NOMO-1 treated with dmso at 0.1 percent for 144 hours (cell line): ENCODE measurements at regions not wholly inside any gene's neighbourhood (a gene's known extent, or its start where the extent isn't known, plus 50 kb on each side); places are given as distances from the start of the nearest gene placed in this dataset.
"Not testable (repeated sequence)": the region's sequence is repeated elsewhere in the genome, so short reads cannot be mapped to it uniquely, and the experiment has no call there.

Experiments used
- DNase-seq: peaks from one replicate; lab custom pipeline; 2025; ENCODE audit not compliant: unreplicated experiment; lab: John Stamatoyannopoulos, UW

DNA sequence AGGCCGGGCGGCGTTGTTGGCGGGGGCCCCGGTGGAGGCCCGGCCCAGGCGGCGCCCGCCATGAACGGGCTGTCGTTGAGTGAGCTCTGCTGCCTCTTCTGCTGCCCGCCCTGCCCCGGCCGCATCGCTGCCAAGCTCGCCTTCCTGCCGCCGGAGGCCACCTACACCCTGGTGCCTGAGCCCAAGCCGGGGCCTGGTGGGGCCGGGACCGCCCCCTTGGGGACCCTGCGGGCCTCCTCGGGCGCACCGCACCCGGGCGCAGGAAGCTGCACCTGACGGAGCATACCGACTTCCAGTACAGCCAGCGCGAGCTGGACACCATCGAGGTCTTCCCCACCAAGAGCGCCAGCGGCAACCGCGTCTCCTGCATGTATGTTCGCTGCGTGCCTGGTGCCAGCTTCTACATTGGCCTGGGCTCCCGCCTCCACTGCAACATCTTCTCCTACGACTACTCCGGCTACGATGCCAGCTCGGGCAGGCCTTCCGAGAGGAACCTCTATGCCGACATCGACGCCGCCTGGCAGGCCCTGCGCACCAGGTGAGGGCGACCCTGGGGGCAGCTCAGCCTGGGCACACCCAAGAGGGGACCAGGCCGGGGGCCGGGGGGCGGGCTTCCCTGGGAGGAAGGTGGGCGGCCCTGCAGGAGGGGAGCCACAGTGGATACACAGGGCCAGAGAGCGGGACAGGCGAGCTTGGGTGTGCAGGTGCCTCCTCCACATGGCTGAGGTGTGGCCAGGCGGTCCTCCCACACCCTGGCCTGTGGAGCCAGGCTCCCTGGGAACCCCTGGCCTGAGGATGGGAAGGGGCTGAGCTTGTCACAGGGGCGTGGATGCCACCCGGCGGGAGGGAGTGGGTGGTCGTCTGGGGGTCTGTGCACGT, 201.6 kb downstream of the USP22 start:
- not testable (repeated sequence) for DNase-seq

DNA sequence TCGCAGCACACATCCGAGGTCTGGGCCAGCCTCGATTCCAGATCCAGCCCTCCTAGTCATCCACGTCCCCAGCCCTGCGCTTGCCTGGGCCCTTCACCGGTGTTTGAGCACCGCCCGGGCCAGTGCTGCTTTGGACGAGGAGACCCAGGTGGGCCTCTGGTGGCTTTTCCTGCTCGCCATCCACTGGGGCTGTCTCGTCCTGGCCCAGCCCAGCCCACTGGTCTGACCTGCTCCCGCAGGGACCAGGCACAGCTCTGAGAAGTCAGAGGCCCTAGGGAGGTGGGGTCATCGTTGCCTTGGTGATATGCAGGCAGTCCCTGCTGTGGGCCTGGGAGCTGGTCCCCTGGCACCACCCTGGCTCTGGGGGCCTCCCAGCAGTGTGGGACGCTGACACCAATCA, 200.8 kb downstream of the USP22 start:
- DNase-seq = peak; percentile 61

GRCh38 chr17:20843261-20843660, 199.6 kb downstream of the USP22 start:
- DNase-seq = not testable (repeated sequence)

DNA sequence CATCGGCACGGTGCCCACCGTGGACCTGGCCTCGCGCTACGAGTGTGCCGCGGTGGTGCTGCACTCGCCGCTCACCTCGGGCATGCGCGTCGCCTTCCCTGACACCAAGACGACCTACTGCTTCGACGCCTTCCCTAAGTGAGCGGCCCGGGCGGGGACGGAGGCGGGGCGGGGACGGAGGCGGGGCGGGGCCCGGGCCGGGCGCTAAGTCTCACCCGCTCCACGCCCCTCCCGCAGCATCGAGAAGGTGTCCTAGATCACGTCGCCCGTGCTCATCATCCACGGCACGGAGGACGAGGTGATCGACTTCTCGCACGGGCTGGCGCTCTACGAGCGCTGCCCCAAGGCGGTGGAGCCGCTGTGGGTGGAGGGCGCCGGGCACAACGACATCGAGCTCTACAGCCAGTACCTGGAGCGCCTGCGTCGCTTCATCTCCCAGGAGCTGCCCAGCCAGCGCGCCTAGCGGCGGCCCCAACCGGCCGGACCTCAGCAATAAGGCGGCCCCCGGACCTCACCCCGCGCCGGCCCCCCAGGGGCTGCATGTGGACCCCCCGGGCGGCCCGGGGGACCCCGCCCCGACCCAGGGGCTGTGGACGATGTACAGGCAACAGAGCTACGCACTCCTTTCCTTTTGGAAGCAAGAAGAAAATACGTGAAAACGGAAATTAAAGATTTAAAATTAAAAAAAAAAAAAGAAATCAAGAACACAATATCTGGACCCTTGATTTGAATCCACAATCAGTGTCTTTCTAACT, 198.8 kb downstream of the USP22 start:
- peak; percentile 84 for DNase-seq

- not testable (repeated sequence) for DNase-seq
These were observed 193.9 kb downstream of the USP22 start for GRCh38 chr17:20848869-20849443.

DNA sequence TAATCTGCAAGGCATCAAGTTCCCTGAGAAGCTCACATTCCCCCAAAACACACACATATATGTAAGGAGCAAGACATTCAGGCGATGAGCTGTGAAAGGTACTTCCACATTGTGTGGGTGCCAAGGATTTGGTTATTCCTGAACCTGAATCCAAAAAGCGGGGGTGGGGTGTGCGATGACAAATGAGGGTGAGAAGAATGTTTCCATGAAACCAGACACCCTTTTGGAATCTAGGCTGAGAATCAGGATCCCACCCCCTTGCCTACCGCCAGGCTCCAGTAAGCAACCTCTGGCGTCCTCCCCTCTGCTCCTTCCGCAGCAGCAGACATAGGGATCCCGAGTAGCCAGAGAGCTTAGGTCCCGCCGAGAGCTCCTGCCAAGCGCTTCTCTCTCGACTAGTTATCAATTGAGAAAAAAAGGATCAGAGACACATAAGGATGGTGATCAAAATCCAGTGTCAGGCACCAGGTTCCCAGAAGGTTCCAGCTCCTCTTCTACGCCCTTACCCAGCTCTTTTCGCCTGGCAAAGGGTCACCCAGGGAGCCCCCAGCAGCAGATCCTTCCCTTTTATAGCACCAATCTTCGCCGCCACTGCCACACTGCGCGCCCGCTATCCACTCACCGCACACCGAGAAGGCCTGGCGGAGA, 191.1 kb downstream of the USP22 start:
- not testable (repeated sequence) for DNase-seq

DNA sequence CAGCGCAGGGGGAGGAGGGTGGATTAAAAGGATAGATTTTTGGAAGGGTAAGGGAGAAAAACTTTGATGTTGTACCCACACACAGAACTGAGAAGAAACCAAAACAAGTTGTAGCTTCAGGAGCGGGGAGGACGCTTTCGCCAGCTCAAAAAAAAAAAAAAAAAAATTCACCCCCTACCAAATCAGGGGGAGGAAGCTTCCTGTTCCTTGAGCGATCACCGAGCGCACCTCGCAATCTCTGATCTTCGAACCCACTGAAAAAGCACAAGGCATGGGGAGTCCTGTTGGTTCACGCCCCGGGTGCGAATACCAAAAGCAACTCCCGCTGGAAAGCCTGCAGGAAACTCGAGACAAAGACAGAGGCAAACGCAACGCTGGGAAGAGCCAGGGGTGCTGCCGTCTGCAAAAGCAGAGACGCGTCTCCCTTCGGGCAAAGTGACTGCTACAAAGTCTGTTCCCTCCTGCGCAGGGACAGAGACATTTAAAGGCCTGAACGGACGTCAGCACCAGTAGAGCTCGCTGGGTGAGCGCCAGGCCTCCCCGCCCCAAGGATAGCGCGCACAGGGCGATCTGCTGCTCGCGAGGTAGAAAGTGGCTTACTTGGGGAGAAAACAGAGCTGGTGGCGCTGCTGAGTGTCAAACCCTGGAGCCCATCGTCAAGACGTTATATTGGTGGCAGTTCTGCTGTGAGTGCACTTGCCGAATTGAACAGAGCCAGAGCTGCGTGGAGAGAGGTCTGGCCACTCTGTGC, 190.4 kb downstream of the USP22 start:
- peak; percentile 77 for DNase-seq

- no peak for DNase-seq
These were observed 189.8 kb downstream of the USP22 start for GRCh38 chr17:20852990-20853370.

- DNase-seq = not testable (repeated sequence)
These were observed 186.8 kb downstream of the USP22 start for GRCh38 chr17:20855910-20856470.

DNA sequence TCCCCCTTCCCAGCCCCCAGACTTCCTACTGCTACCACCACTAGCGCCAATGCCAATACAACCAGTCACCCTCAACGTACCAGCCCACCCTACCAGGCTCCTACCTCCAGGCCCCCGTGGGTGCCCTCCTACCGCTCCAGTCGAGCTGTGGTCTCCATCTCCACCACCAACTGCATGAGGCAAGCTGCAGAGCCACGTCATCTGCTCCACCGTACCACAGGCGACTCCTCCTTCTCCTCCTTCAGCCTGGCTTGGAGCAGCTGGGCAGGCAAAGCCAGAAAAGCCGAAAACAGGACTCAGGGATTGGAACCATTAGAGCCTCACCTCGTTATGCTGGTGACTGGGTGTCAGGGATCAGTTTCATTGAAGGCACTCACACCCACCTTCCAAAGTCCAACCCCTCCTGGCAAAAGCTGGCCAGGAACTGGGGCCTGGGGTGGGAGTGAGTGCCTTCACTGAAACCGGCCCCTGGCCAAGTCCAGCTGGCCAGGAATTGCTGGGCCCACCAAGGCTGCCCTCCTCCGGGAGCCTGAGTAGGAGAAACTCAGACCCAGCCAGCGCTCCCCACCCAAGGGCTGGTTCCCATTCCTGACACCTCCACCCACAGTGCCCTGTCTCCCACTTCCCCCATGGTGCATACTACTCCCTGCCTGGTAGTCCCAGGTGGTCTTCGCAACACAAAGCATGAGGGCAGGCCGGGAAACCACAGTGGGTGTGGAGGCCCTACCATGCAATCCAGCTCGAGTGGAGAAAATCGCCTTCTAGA, 176.2 kb downstream of the USP22 start:
- not testable (repeated sequence) for DNase-seq

GRCh38 chr17:20867436-20867937, 175.3 kb downstream of the USP22 start:
- DNase-seq = not testable (repeated sequence)

- not testable (repeated sequence) for DNase-seq
These were observed 174.7 kb downstream of the USP22 start for GRCh38 chr17:20867938-20868661.

DNA sequence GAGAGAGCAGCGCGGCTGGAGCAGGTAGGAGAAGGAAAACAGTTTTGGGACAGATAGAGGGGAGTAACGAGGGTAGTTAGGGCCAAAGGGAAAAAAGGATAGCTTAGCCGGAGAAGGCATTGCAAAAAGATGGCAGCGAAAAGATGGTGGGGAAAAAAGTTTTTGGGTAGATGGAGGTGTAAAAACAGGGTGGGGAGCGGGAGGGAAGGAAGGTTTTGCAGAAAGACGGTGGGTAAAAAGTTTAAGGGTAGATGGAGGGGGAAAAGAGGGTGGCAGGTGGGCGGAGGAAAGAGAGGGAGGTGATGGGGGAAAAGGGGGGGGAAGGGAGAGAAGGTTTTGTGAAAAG, 174.2 kb downstream of the USP22 start:
- DNase-seq = not testable (repeated sequence)

- not testable (repeated sequence) for DNase-seq
These were observed 169.6 kb downstream of the USP22 start for GRCh38 chr17:20873173-20873572.

DNA sequence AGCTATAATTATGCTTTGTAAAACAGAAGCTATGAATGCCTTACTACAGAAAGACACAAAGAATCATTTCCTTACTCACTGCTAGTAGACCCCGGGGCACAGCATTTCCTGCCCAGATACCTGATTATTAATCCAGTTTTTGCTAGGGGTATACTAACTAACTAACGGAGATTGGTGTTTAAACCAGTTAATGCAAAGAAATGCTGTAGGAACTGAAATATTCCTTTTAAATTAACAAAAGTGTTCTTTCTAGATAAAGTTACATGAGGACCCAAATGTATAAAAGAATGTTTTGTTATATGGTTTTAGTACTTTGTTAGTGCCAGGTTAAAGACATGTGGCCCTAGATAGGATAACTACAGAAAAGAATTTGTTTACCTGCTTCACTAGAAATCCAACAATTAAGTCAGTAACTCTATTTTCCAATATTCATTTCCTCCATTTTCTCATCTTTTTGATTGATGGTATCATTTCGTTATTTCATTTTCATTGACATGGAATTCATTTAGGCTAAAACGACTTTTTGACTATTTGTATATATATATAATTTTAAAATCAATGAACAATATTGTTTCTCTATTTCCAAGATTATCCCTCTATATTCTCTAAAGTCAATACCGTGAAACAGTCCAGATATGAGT, 169.0 kb downstream of the USP22 start:
- not testable (repeated sequence) for DNase-seq

GRCh38 chr17:20877384-20877783, 165.4 kb downstream of the USP22 start:
- not testable (repeated sequence) for DNase-seq

DNA sequence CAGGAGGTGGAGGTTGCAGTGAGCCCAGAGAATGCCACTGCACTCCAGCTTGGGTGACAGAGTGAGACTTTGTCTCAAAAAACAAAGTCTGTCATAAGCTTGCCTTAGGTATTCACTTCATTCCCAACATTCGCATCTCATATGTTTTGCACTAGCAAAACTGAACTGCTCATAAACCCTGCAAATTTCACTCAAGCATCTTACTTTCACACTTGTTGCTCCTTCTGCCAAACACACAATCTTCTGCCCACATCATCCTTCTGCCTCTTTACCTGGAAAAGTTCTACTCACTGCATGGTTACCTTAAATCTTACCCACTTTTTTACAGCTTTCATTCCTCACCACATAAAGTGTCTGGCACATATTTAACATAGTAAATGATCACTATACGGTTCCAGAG, 152.5 kb downstream of the USP22 start:
- DNase-seq = no peak

DNA sequence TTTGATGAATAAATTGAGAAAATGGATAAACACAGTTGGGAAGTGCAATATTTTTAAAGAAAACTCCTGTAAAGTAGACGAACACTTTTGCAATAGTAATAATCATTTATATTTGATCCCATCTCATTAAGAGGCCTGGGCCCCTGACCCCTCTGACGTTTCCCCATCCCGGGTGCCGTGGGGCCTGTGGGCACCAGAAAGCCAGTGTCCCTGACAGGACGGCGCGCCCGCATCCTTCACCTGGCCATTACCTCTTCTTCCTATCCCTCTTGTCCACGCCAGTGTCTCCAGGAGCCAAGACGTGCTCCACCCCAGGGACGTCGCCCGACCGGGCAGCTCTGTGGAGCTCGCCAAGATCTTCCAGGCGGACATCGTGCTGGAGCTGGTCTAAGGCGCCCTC, 147.4 kb downstream of the USP22 start:
- not testable (repeated sequence) for DNase-seq
